GM10266 (cell line): ENCODE measurements at regions not wholly inside any gene's neighbourhood (a gene's known extent, or its start where the extent isn't known, plus 50 kb on each side); places are given as distances from the start of the nearest gene placed in this dataset.

Experiments used
- DNase-seq: peaks from one replicate; pipeline ENCODE4 v3.0.0; 2012; ENCODE audit errors: extremely low spot score
- CTCF ChIP-seq: IDR thresholded peaks from 2 replicates; pipeline ENCODE4 v1.5.1; 2012; ENCODE audit warnings: mild to moderate bottlenecking, low read depth; ENCODE audit not compliant: control insufficient read depth, insufficient read depth; ENCODE audit errors: missing control alignments

- TF ChIP-seq CTCF = no peak
- no peak for DNase-seq
Measured at GRCh38 chr10:131617113-131617858, 283.5 kb upstream of the PPP2R2D start.

GRCh38 chr10:131618587-131619267, 282.1 kb upstream of the PPP2R2D start:
- TF ChIP-seq CTCF = no peak
- DNase-seq = no peak

- DNase-seq = no peak
- no peak for TF ChIP-seq CTCF
Measured at GRCh38 chr10:131620314-131620713, 280.5 kb upstream of the PPP2R2D start.

GRCh38 chr10:131620904-131621303, 279.9 kb upstream of the PPP2R2D start:
- DNase-seq = no peak
- no peak for TF ChIP-seq CTCF

- DNase-seq = no peak
- TF ChIP-seq CTCF = no peak
Measured at GRCh38 chr10:131621784-131622624, 278.8 kb upstream of the PPP2R2D start.

GRCh38 chr10:131625041-131625440, 275.8 kb upstream of the PPP2R2D start:
- no peak for DNase-seq
- TF ChIP-seq CTCF = no peak
